NB4 (cell line): ENCODE measurements at regions not wholly inside any gene's neighbourhood (a gene's known extent, or its start where the extent isn't known, plus 50 kb on each side); places are given as distances from the start of the nearest gene placed in this dataset.

Source experiments
- CTCF ChIP-seq: IDR thresholded peaks from one replicate; pipeline ENCODE4 v1.5.1; 2012; ENCODE audit warnings: low read depth, low read length
- MYC ChIP-seq: IDR thresholded peaks from 2 replicates; pipeline ENCODE4 v1.6.1; 2011; ENCODE audit warnings: low read depth, low read length
- POLR2A ChIP-seq: IDR thresholded peaks from 2 replicates; pipeline ENCODE4 v1.6.1; 2011; ENCODE audit warnings: mild to moderate bottlenecking; ENCODE audit not compliant: insufficient read length; ENCODE audit errors: extremely low read depth

GRCh38 chr6:11888727-11889126 lies 110.1 kb upstream of the ADTRP start:
- TF ChIP-seq CTCF, result no peak
- no peak for TF ChIP-seq POLR2A
- TF ChIP-seq MYC, result no peak
